SH-SY5Y (cell line): ENCODE measurements at regions not wholly inside any gene's neighbourhood (a gene's known extent, or its start where the extent isn't known, plus 50 kb on each side); places are given as distances from the start of the nearest gene placed in this dataset.

Experiments
- GATA2 ChIP-seq: IDR thresholded peaks from 2 replicates; pipeline ENCODE4 v1.6.1; 2011; ENCODE audit warnings: mild to moderate bottlenecking, low read depth, low read length
- GATA3 ChIP-seq: IDR thresholded peaks from 2 replicates; pipeline ENCODE4 v1.6.1; 2011; ENCODE audit warnings: low read depth, mild to moderate bottlenecking, low read length, moderate library complexity

DNA sequence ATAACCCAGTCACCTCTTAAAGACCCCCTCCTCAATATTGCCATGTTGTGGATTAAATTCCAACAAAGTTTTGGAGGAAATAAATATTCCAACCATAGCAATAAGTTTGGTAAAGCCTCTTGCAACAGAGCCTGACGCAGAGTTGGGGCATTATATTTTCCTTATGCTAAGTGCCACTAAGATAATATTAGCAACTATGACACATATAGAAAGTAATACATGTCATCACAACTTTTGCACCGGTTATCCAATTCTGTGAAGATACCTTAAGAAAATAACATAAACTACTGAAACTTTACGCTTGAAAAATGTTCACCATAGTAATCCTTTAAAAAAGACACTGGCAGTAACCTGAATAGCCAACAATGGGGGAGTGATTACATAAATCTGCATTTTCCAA, 52.2 kb upstream of the TRERF1 start:
- TF ChIP-seq GATA2 (no peak), GATA3 (no peak)
